ENCODE measurements at regions not wholly inside any gene's neighbourhood (a gene's known extent, or its start where the extent isn't known, plus 50 kb on each side); places are given as distances from the start of the nearest gene placed in this dataset.

- Histone ChIP-seq H3K4me3 (no peak overlapping the region), H3K9me3 (no peaks in the 10 kb centered on the region), H3K27me3 (no peaks in the 10 kb centered on the region), H3K36me3 (no peaks in the 10 kb centered on the region), H3K4me1 (no peaks in the 10 kb centered on the region), H3K27ac (no peak overlapping the region)
- 61 to 64% methylated on average over 3 of the region's 3 CpGs for WGBS, 2 donors
- no peak for DNase-seq (ENCODE audit: low spot score in 2 of 2)
- no peak for TF ChIP-seq POLR2A (IDR thresholded peaks at IDR 0.05)
- TF ChIP-seq EP300 (IDR thresholded peaks at IDR 0.05), result no peak
- no peak for TF ChIP-seq CTCF (IDR thresholded peaks at IDR 0.05)
These were observed 299.1 kb upstream of the MTNR1B start for GRCh38 chr11:92670308-92670890.

- Histone ChIP-seq H3K36me3 (no peaks in the 10 kb centered on the region), H3K27me3 (no peaks in the 10 kb centered on the region), H3K4me1 (no peaks in the 10 kb centered on the region), H3K9me3 (no peaks in the 10 kb centered on the region), H3K27ac (no peak overlapping the region), H3K4me3 (no peak overlapping the region)
- no peak for DNase-seq (ENCODE audit: low spot score in 2 of 2)
- no peak for TF ChIP-seq EP300 (IDR thresholded peaks at IDR 0.05)
- TF ChIP-seq POLR2A (IDR thresholded peaks at IDR 0.05), result no peak
- no peak for TF ChIP-seq CTCF (IDR thresholded peaks at IDR 0.05)
- WGBS, 2 donors, result 93 to 96% methylated on average over 6 of the region's 6 CpGs
These were observed 298.4 kb upstream of the MTNR1B start for GRCh38 chr11:92671081-92671480.

GRCh38 chr11:92675303-92675702 is 294.1 kb upstream of the MTNR1B start:
- no peaks in the 10 kb centered on the region for H3K9me3 ChIP-seq
- DNase-seq (ENCODE audit: low spot score in 2 of 2), result no peak
- no peak for TF ChIP-seq CTCF (IDR thresholded peaks at IDR 0.05)
- no peak for TF ChIP-seq POLR2A (IDR thresholded peaks at IDR 0.05)
- no peak for TF ChIP-seq EP300 (IDR thresholded peaks at IDR 0.05)
- H3K36me3 ChIP-seq, result no peaks in the 10 kb centered on the region
- H3K4me1 ChIP-seq, result no peaks in the 10 kb centered on the region
- H3K27ac ChIP-seq, result no peak overlapping the region
- H3K27me3 ChIP-seq, result no peaks in the 10 kb centered on the region
- 57 to 85% methylated on average over 1 of the region's 1 CpG for WGBS, 2 donors
- H3K4me3 ChIP-seq, result no peak overlapping the region

GRCh38 chr11:92675810-92676209 is 293.6 kb upstream of the MTNR1B start:
- Histone ChIP-seq H3K36me3 (no peaks in the 10 kb centered on the region), H3K9me3 (no peaks in the 10 kb centered on the region), H3K27me3 (no peaks in the 10 kb centered on the region), H3K27ac (no peak overlapping the region), H3K4me1 (no peaks in the 10 kb centered on the region), H3K4me3 (no peak overlapping the region)
- DNase-seq (ENCODE audit: low spot score in 2 of 2), result no peak
- TF ChIP-seq CTCF (IDR thresholded peaks at IDR 0.05), result no peak
- TF ChIP-seq EP300 (IDR thresholded peaks at IDR 0.05), result no peak
- no peak for TF ChIP-seq POLR2A (IDR thresholded peaks at IDR 0.05)
- 77 to 84% methylated on average over 3 of the region's 3 CpGs for WGBS, 2 donors

- WGBS, 2 donors, result 49 to 57% methylated on average over 3 of the region's 3 CpGs
- Histone ChIP-seq H3K27me3 (no peaks in the 10 kb centered on the region), H3K4me1 (no peaks in the 10 kb centered on the region), H3K9me3 (no peaks in the 10 kb centered on the region), H3K4me3 (no peak overlapping the region), H3K36me3 (no peaks in the 10 kb centered on the region), H3K27ac (no peak overlapping the region)
- TF ChIP-seq POLR2A (IDR thresholded peaks at IDR 0.05) (no peak), EP300 (IDR thresholded peaks at IDR 0.05) (no peak), CTCF (IDR thresholded peaks at IDR 0.05) (no peak)
- no peak for DNase-seq (ENCODE audit: low spot score in 2 of 2)
These were observed 291.3 kb upstream of the MTNR1B start for GRCh38 chr11:92678008-92678611.
